Activated naive CD8-positive, alpha-beta T cell (primary cell): ENCODE measurements at regions not wholly inside any gene's neighbourhood (a gene's known extent, or its start where the extent isn't known, plus 50 kb on each side); places are given as distances from the start of the nearest gene placed in this dataset.

Source experiments
- H3K27ac Mint-ChIP-seq: one replicate; pipeline ENCODE4 v1.8.0; 2021; ENCODE audit warnings: mixed read lengths
- H3K27me3 Mint-ChIP-seq: one replicate; pipeline ENCODE4 v1.8.0; 2021; ENCODE audit warnings: mixed read lengths
- H3K36me3 Mint-ChIP-seq: one replicate; pipeline ENCODE4 v1.8.0; 2021; ENCODE audit warnings: mixed read lengths
- H3K4me1 Mint-ChIP-seq: one replicate; pipeline ENCODE4 v1.8.0; 2021; ENCODE audit warnings: low read depth, mixed read lengths
- H3K4me3 Mint-ChIP-seq: one replicate; pipeline ENCODE4 v1.8.0; 2021; ENCODE audit warnings: mild to moderate bottlenecking, mixed read lengths
- H3K9me3 Mint-ChIP-seq: one replicate; pipeline ENCODE4 v1.8.0; 2021; ENCODE audit warnings: low read depth, mixed read lengths

GRCh38 chr6:113315165-113315564 is 542.0 kb upstream of the MARCKS start:
- Mint-ChIP-seq H3K27ac (no peak overlapping the region), H3K9me3 (no peaks in the 10 kb centered on the region), H3K4me1 (no peaks in the 10 kb centered on the region)

GRCh38 chr6:113315879-113316278 is 541.3 kb upstream of the MARCKS start:
- Mint-ChIP-seq H3K36me3 (no peaks in the 10 kb centered on the region), H3K4me1 (no peaks in the 10 kb centered on the region), H3K4me3 (no peak overlapping the region), H3K27me3 (no peaks in the 10 kb centered on the region), H3K27ac (no peak overlapping the region), H3K9me3 (no peaks in the 10 kb centered on the region)

More at GRCh38 chr6:113315165-113315564, 542.0 kb upstream of the MARCKS start:
- Mint-ChIP-seq H3K4me3 (no peak overlapping the region), H3K27me3 (no peaks in the 10 kb centered on the region), H3K36me3 (no peaks in the 10 kb centered on the region)

DNA sequence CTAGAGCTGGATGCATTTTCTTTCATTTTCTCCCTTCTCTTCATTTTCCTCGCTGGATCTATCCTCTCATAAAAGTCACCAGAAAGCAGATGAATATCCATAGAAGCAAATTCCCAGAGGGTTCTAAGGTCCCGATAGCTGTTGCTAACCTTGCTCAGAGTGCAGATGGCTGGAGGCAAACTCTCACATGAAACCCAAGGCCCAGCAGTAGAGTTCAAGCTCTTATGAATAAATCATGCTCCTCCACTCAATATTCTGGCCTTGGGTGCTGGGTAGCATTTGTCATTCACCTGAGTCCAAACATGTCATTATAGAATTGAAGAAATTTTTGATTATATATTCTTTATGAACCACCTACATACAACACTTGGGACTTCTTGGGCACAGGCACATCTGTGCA is 539.7 kb upstream of the MARCKS start:
- H3K27me3 Mint-ChIP-seq, result no peaks in the 10 kb centered on the region
- H3K9me3 Mint-ChIP-seq, result peaks cover 3% of the 10 kb centered on the region
- no peaks in the 10 kb centered on the region for H3K4me1 Mint-ChIP-seq
- H3K4me3 Mint-ChIP-seq, result no peak overlapping the region
- H3K36me3 Mint-ChIP-seq, result no peaks in the 10 kb centered on the region
- H3K27ac Mint-ChIP-seq, result no peak overlapping the region

GRCh38 chr6:113317891-113318574 is 539.1 kb upstream of the MARCKS start:
- Mint-ChIP-seq H3K4me3 (no peak overlapping the region), H3K9me3 (peaks cover 3% of the 10 kb centered on the region), H3K4me1 (no peaks in the 10 kb centered on the region), H3K27ac (no peak overlapping the region), H3K27me3 (no peaks in the 10 kb centered on the region), H3K36me3 (no peaks in the 10 kb centered on the region)

- Mint-ChIP-seq H3K36me3 (no peaks in the 10 kb centered on the region), H3K9me3 (peaks cover 3% of the 10 kb centered on the region), H3K4me3 (no peak overlapping the region), H3K4me1 (no peaks in the 10 kb centered on the region), H3K27me3 (no peaks in the 10 kb centered on the region), H3K27ac (no peak overlapping the region)
Observed at GRCh38 chr6:113318575-113318917, 538.6 kb upstream of the MARCKS start.

- H3K27me3 Mint-ChIP-seq, result no peaks in the 10 kb centered on the region
- H3K4me3 Mint-ChIP-seq, result no peak overlapping the region
- H3K4me1 Mint-ChIP-seq, result no peaks in the 10 kb centered on the region
- no peaks in the 10 kb centered on the region for H3K36me3 Mint-ChIP-seq
- peaks cover 6% of the 10 kb centered on the region for H3K9me3 Mint-ChIP-seq
- no peak overlapping the region for H3K27ac Mint-ChIP-seq
Observed at GRCh38 chr6:113320653-113321052, 536.5 kb upstream of the MARCKS start.

- no peak overlapping the region for H3K4me3 Mint-ChIP-seq
- H3K9me3 Mint-ChIP-seq, result peaks cover 6% of the 10 kb centered on the region
- no peak overlapping the region for H3K27ac Mint-ChIP-seq
- H3K36me3 Mint-ChIP-seq, result no peaks in the 10 kb centered on the region
- H3K27me3 Mint-ChIP-seq, result no peaks in the 10 kb centered on the region
- H3K4me1 Mint-ChIP-seq, result no peaks in the 10 kb centered on the region
Observed at GRCh38 chr6:113326781-113327180, 530.4 kb upstream of the MARCKS start.

GRCh38 chr6:113328886-113329381 is 528.2 kb upstream of the MARCKS start:
- Mint-ChIP-seq H3K4me3 (no peak overlapping the region), H3K9me3 (peaks cover 4% of the 10 kb centered on the region), H3K4me1 (no peaks in the 10 kb centered on the region), H3K27me3 (no peaks in the 10 kb centered on the region), H3K27ac (no peak overlapping the region), H3K36me3 (no peaks in the 10 kb centered on the region)

DNA sequence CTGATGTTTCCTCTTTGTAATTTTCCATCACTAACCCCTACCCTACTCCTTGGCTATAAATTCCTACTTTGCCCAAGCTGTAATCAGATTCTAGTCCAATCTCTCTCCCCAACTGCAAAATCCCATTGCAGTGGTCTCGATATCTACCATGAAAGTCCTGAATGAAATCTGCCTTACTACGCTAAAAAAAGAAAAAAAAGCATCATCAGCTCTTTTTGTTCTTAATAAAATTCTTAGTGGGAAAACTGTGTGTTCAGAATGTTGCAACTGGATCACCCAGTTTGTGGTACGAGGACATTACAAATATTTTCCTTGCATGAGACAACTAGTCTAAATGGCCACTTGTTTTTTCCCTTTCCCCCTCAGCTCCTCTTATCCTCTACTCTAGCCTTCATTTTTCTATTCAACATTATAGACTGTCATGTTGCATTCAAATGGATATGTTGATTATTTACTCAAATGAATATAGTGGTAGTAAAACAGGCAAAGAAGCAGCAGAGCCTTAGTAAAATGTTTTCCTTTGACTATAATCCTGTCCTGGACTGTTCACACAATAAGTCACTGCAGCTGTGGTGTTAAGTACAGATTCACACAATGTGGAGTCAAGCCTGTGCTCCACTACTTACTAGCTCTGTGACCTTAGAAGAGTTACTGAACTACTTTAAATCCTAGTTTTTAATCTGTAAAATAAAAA is 527.1 kb upstream of the MARCKS start:
- no peaks in the 10 kb centered on the region for H3K36me3 Mint-ChIP-seq
- H3K4me3 Mint-ChIP-seq, result no peak overlapping the region
- no peaks in the 10 kb centered on the region for H3K27me3 Mint-ChIP-seq
- peaks cover 1% of the 10 kb centered on the region for H3K9me3 Mint-ChIP-seq
- H3K4me1 Mint-ChIP-seq, result no peaks in the 10 kb centered on the region
- H3K27ac Mint-ChIP-seq, result no peak overlapping the region

GRCh38 chr6:113330636-113330946 is 526.6 kb upstream of the MARCKS start:
- Mint-ChIP-seq H3K27me3 (no peaks in the 10 kb centered on the region), H3K4me1 (no peaks in the 10 kb centered on the region), H3K36me3 (no peaks in the 10 kb centered on the region), H3K9me3 (no peaks in the 10 kb centered on the region), H3K4me3 (no peak overlapping the region), H3K27ac (no peak overlapping the region)

DNA sequence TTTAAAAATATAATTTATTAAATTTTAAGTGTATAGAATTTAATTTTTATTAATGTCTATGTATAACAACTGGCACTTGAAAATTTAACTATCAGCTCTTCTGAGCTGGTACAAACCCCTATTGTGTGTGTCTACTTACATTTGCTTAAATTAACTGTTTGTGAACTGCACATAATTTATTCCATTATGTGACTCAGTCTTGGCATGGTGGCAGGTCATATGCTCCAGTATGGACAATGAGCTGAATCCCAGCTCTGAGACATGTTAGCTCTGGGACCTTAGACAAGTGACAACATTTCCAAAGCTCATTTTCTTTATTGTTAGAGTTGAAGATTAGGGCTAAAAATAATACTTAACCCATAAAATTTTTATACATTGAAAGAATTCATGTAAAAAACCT is 526.1 kb upstream of the MARCKS start:
- no peaks in the 10 kb centered on the region for H3K27me3 Mint-ChIP-seq
- no peak overlapping the region for H3K4me3 Mint-ChIP-seq
- no peaks in the 10 kb centered on the region for H3K9me3 Mint-ChIP-seq
- H3K4me1 Mint-ChIP-seq, result no peaks in the 10 kb centered on the region
- no peaks in the 10 kb centered on the region for H3K36me3 Mint-ChIP-seq
- no peak overlapping the region for H3K27ac Mint-ChIP-seq

DNA sequence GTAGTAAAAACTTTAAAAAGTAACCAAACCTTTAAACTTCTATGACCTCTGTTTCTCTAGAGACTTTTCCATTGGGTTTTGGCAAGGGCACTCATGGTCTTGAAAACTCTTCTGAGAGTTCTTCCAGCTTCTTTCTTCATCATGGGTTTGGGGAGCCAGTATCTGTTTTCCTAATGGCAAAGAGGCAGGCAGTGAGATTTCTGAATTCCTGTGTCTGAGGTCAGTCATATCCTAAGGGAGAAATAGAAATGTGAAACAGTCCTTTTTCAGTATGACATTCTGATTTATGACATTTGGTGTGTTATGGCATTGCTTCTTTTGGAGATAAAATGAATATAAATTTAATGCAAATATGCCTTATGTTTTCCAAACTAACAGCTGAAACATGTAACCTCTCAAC is 518.5 kb upstream of the MARCKS start:
- no peaks in the 10 kb centered on the region for H3K36me3 Mint-ChIP-seq
- no peaks in the 10 kb centered on the region for H3K4me1 Mint-ChIP-seq
- H3K4me3 Mint-ChIP-seq, result no peak overlapping the region
- H3K9me3 Mint-ChIP-seq, result no peaks in the 10 kb centered on the region
- H3K27me3 Mint-ChIP-seq, result peaks cover 2% of the 10 kb centered on the region
- H3K27ac Mint-ChIP-seq, result no peak overlapping the region

DNA sequence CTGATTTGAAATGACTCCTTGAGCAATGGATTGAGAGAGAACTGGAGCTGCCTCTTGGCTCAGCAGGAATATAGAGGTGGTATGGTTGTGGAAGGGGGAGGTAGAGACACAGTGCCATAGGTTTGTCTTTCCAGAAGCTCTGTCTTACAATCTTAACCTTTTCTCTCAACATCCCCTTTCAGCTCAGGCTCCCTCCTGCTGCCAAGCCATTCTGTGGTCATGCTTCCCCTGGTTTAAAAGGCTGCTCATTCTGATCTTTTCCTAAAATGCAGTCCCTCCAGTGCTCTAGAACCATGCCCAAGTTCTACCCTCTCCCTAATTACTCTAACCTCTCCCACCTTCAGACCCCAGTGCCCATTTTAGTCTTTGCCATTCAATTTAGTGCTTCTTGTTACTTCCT is 517.9 kb upstream of the MARCKS start:
- H3K4me1 Mint-ChIP-seq, result no peaks in the 10 kb centered on the region
- H3K27me3 Mint-ChIP-seq, result peaks cover 2% of the 10 kb centered on the region
- H3K27ac Mint-ChIP-seq, result no peak overlapping the region
- no peaks in the 10 kb centered on the region for H3K36me3 Mint-ChIP-seq
- H3K4me3 Mint-ChIP-seq, result no peak overlapping the region
- H3K9me3 Mint-ChIP-seq, result no peaks in the 10 kb centered on the region

GRCh38 chr6:113340371-113340770 is 516.8 kb upstream of the MARCKS start:
- H3K4me3 Mint-ChIP-seq, result no peak overlapping the region
- peaks cover 2% of the 10 kb centered on the region for H3K27me3 Mint-ChIP-seq

DNA sequence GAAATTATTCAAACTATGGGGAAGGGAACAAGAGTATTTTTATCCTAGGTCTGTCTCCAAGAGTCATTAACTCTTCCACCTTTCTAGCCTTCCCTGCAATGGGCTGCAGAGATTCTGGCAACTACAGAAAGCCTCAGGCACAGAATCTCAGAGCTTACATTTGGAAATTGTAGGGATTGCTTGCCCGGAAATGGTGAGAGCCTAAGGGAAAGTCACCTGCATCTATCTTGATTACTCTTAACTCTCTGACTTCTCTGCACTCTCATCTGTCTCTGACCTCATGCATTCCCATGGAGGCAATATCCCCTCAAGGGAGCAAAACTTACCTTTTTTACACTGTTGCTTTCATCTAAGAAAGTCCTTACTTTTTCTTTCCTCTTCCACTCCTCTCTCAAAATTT is 513.2 kb upstream of the MARCKS start:
- no peaks in the 10 kb centered on the region for H3K36me3 Mint-ChIP-seq
- H3K4me1 Mint-ChIP-seq, result no peaks in the 10 kb centered on the region
- no peaks in the 10 kb centered on the region for H3K9me3 Mint-ChIP-seq
- H3K27ac Mint-ChIP-seq, result no peak overlapping the region
- no peaks in the 10 kb centered on the region for H3K27me3 Mint-ChIP-seq
- no peak overlapping the region for H3K4me3 Mint-ChIP-seq

More at GRCh38 chr6:113340371-113340770, 516.8 kb upstream of the MARCKS start:
- Mint-ChIP-seq H3K27ac (no peak overlapping the region), H3K36me3 (no peaks in the 10 kb centered on the region), H3K9me3 (no peaks in the 10 kb centered on the region), H3K4me1 (no peaks in the 10 kb centered on the region)

GRCh38 chr6:113344969-113345368 is 512.2 kb upstream of the MARCKS start:
- no peaks in the 10 kb centered on the region for H3K36me3 Mint-ChIP-seq
- no peaks in the 10 kb centered on the region for H3K9me3 Mint-ChIP-seq

More at GRCh38 chr6:113344969-113345368, 512.2 kb upstream of the MARCKS start:
- Mint-ChIP-seq H3K4me1 (no peaks in the 10 kb centered on the region), H3K27ac (no peak overlapping the region), H3K27me3 (no peaks in the 10 kb centered on the region), H3K4me3 (no peak overlapping the region)
